HepG2 (cell line): ENCODE measurements at regions not wholly inside any gene's neighbourhood (a gene's known extent, or its start where the extent isn't known, plus 50 kb on each side); places are given as distances from the start of the nearest gene placed in this dataset.

Source experiments
- ATAC-seq: fragments of 200-7000 bp; cut with Tn5 transposase; 3 replicates; pipeline ENCODE4 v1.9.1; 2020; ENCODE audit warnings: mild to moderate bottlenecking, moderate library complexity
- BruUV-seq: library from RNA; stranded (reverse); fragments of 400-500 nt; replicated peaks from 2 replicates; lab custom pipeline; 2021; lab: Mats Ljungman, UMichigan
- CTCF ChIA-PET: fragments of 300-600 bp; formaldehyde crosslinking; extraction: SDS; loops from one replicate; lab custom pipeline; 2021; ENCODE audit warnings: low total read pairs, inconsistent platforms, low intra/inter-chr PET ratio; lab: Yijun Ruan, JAX
- POLR2A ChIA-PET: fragments of 350-600 bp; sonication (Branson Sonifier 250); formaldehyde crosslinking; loops from one replicate; lab custom pipeline; 2020; ENCODE audit warnings: antibody characterized with exemption, inconsistent platforms; lab: Yijun Ruan, JAX
- DNase-seq: peaks from one replicate; pipeline ENCODE4 v3.0.0-alpha.2; 2015; ENCODE audit warnings: low spot score
- FAIRE-seq: peaks from 3 replicates; lab custom pipeline; 2011; peaks lifted over from hg19 to GRCh38; lab: Jason Lieb, UNC
- H2AFZ ChIP-seq: one replicate; pipeline ENCODE4 v1.6.1; 2011; ENCODE audit warnings: low read length, inconsistent platforms
- H3K27ac ChIP-seq: fragments of 300-600 bp; 3 replicates; pipeline ENCODE4 v1.8.0; 2011; ENCODE audit warnings: mixed run types, mild to moderate bottlenecking, mixed read lengths, low read length, inconsistent platforms; ENCODE audit not compliant: insufficient read depth; ENCODE audit errors: extremely low read length
- H3K27me3 ChIP-seq, 2 experiments: fragments of 200-600 bp in 1 of 2; 2 replicates in 1 of 2; 3 replicates in 1 of 2; pipeline versions ENCODE4 v1.6.0 to v1.8.0; 2011; ENCODE audit warnings: low read length in 2 of 2, mild to moderate bottlenecking in 2 of 2, moderate library complexity in 2 of 2, inconsistent platforms in 1 of 2; ENCODE audit not compliant: insufficient read depth in 2 of 2, control insufficient read depth in 1 of 2
- H3K36me3 ChIP-seq, 2 experiments: fragments of 200-600 bp in 1 of 2; replicated peaks in 1 of 2; 2 replicates in 1 of 2; 3 replicates in 1 of 2; pipeline versions ENCODE4 v1.5.1 to v1.8.0; 2011; ENCODE audit warnings: low read length in 2 of 2, inconsistent platforms in 1 of 2; ENCODE audit not compliant: insufficient read depth in 2 of 2, control insufficient read depth in 1 of 2
- H3K4me1 ChIP-seq: 2 replicates; pipeline ENCODE4 v1.5.1; 2012; ENCODE audit warnings: low read length, inconsistent platforms; ENCODE audit not compliant: insufficient read depth
- H3K4me2 ChIP-seq: 2 replicates; pipeline ENCODE4 v1.6.0; 2011; ENCODE audit warnings: low read depth, low read length, inconsistent platforms
- H3K4me3 ChIP-seq, 3 experiments: fragments of 200-600 bp in 1 of 3; sonication (generic), shearing (Covaris generic) in 1 of 3; replicated peaks in 1 of 3; 2 replicates each; pipeline ENCODE4 v1.5.1; 2011 to 2016; ENCODE audit warnings: low read length in 3 of 3, inconsistent platforms in 2 of 3, low read depth in 2 of 3, mild to moderate bottlenecking in 2 of 3, control low read depth in 1 of 3, mixed read lengths in 1 of 3; ENCODE audit not compliant: insufficient read depth in 1 of 3
- H3K79me2 ChIP-seq: one replicate; pipeline ENCODE4 v1.6.1; 2011; ENCODE audit warnings: low read length, inconsistent platforms; ENCODE audit not compliant: insufficient read depth
- H3K9ac ChIP-seq: 2 replicates; pipeline ENCODE4 v1.6.0; 2011; ENCODE audit warnings: mild to moderate bottlenecking, low read depth, low read length, inconsistent platforms; ENCODE audit not compliant: insufficient read depth
- H3K9me3 ChIP-seq: 2 replicates; pipeline ENCODE4 v1.5.1; 2012; ENCODE audit warnings: mild to moderate bottlenecking, low read length
- H4K20me1 ChIP-seq: 2 replicates; pipeline ENCODE4 v1.6.0; 2011; ENCODE audit warnings: inconsistent platforms, mild to moderate bottlenecking, low read length, moderate library complexity; ENCODE audit not compliant: insufficient read depth
- CBX5 ChIP-seq: sonication (generic); formaldehyde crosslinking; IDR thresholded peaks from 2 replicates; pipeline ENCODE4 v1.4.0; 2020; ENCODE audit warnings: missing genetic modification reagents, borderline replicate concordance
- FOSL1 ChIP-seq: sonication (generic); formaldehyde crosslinking; IDR thresholded peaks from 2 replicates; pipeline ENCODE4 v1.9.0; 2021; ENCODE audit warnings: missing genetic modification reagents, borderline replicate concordance
- KDM1A ChIP-seq: IDR thresholded peaks from 2 replicates; pipeline ENCODE4 v1.6.1; 2016; ENCODE audit warnings: missing compliant biosample characterization
- MXI1 ChIP-seq: IDR thresholded peaks from 3 replicates; pipeline ENCODE4 v1.6.1; 2012; ENCODE audit warnings: low read depth, low read length, inconsistent platforms, borderline replicate concordance
- NR2F1 ChIP-seq, 2 experiments: fragments of 450-650 bp in 1 of 2; formaldehyde crosslinking in 1 of 2; IDR thresholded peaks; 2 replicates each; pipeline versions ENCODE4 v1.5.0 to v1.6.1; 2016 to 2020; ENCODE audit warnings: mild to moderate bottlenecking in 1 of 2, missing compliant biosample characterization in 1 of 2, missing genetic modification reagents in 1 of 2, moderate library complexity in 1 of 2
- NR2F6 ChIP-seq, 2 experiments: IDR thresholded peaks; 2 replicates each; pipeline ENCODE4 v1.6.1; 2016; ENCODE audit warnings: antibody characterized with exemption in 1 of 2, mild to moderate bottlenecking in 1 of 2
- RBFOX2 ChIP-seq: fragments of 200-400 bp; formaldehyde crosslinking; IDR thresholded peaks from 2 replicates; pipeline ENCODE4 v1.6.1; 2017; ENCODE audit warnings: low read depth, mild to moderate bottlenecking, low read length
- SP1 ChIP-seq, 2 experiments: fragments of 450-650 bp in 1 of 2; sonication (generic) in 1 of 2; formaldehyde crosslinking in 1 of 2; IDR thresholded peaks; 2 replicates each; pipeline versions ENCODE4 v1.4.0 to v1.6.1; 2016 to 2020; ENCODE audit warnings: missing genetic modification reagents in 1 of 2
- TGIF2 ChIP-seq: IDR thresholded peaks from 2 replicates; pipeline ENCODE4 v1.6.1; 2016; ENCODE audit warnings: control low read depth, missing compliant biosample characterization
- YEATS4 ChIP-seq: sonication (generic); formaldehyde crosslinking; IDR thresholded peaks from 2 replicates; pipeline ENCODE4 v1.4.0; 2020; ENCODE audit warnings: missing genetic modification reagents, borderline replicate concordance
- ZNF547 ChIP-seq: sonication (generic); formaldehyde crosslinking; IDR thresholded peaks from 2 replicates; pipeline ENCODE4 v1.5.1; 2020; ENCODE audit warnings: mild to moderate bottlenecking, missing genetic modification reagents
- ZNF549 ChIP-seq: sonication (generic); formaldehyde crosslinking; IDR thresholded peaks from 2 replicates; pipeline ENCODE4 v1.5.0; 2020; ENCODE audit warnings: missing genetic modification reagents
- ZSCAN21 ChIP-seq: sonication (generic); formaldehyde crosslinking; IDR thresholded peaks from 2 replicates; pipeline ENCODE4 v1.8.0; 2022; ENCODE audit warnings: mild to moderate bottlenecking, missing genetic modification reagents, moderate library complexity, borderline replicate concordance
- WGBS: methylation state at CpG from one replicate; pipeline ENCODE4 v1.1.6; 2017; ENCODE audit warnings: low lambda C conversion rate; 5-methylcytosine and 5-hydroxymethylcytosine counted together
- in situ Hi-C: cut with HindIII; loops from 2 replicates; pipeline ENCODE4 v1.10.0; 2017; ENCODE audit warnings: low pct_unique_long_range_greater_than_20kb; ENCODE audit not compliant: extremely low pct_ligation_motif_present
- intact Hi-C: fragments of 100-400 bp; cut with micrococcal nuclease; formaldehyde crosslinking; loops from one replicate; pipeline ENCODE4 v1.10.0; 2022; ENCODE audit not compliant: unreplicated experiment
- TF ChIP-seq, protein P1 (sequence below): sonication (generic); formaldehyde crosslinking; IDR thresholded peaks from 2 replicates; pipeline ENCODE4 v1.5.0; 2020; ENCODE audit warnings: mild to moderate bottlenecking, missing genetic modification reagents
- TF ChIP-seq, protein P2 (sequence below): IDR thresholded peaks from 2 replicates; pipeline ENCODE4 v1.6.1; 2016
- TF ChIP-seq, protein P3 (sequence below): sonication (generic); formaldehyde crosslinking; IDR thresholded peaks from 2 replicates; pipeline ENCODE4 v1.4.0; 2020; ENCODE audit warnings: missing genetic modification reagents, mild to moderate bottlenecking, borderline replicate concordance

DNA sequence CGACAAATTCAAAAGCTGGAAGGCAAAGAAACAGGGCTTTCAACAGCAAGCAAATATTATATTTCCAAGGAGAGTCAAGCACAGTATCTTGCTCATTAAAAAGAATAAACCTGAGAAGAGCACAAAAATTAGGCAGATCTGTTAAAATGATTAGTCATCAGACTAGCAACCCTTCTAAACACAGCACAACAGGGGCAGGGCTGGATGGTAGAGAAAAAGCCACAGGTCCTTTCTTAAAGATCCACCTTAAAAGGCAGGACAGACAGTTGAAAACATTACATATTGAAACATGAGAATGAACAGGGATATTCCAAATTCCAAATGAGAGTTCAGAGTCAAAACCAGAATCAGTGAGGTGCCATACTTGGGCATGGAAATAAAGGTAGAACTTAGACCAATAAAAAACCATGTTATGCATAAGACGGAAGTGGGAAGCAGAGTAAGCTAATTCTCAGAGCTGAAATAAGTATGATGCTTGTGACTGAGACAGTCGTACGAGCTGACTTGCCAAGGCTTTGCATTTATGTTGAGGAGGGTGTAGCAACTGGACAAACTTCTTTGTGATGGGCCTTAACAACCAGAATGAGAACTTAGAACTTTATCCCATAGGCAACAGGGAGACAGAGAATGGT, 126.9 kb upstream of the FAM9B start:
- Histone ChIP-seq H3K4me2 (no peak overlapping the region), H3K36me3 (no peaks in the 10 kb centered on the region), H2AFZ (no peak overlapping the region), H3K79me2 (no peaks in the 10 kb centered on the region), H3K4me3 (no peak overlapping the region), H4K20me1 (no peaks in the 10 kb centered on the region), H3K27me3 (no peaks in the 10 kb centered on the region), H3K27ac (no peak overlapping the region), H3K9ac (no peak overlapping the region), H3K9me3 (no peaks in the 10 kb centered on the region), H3K4me1 (no peaks in the 10 kb centered on the region)
- intact Hi-C loops = no loop called here
- 5% methylated on average over 4 of the region's 4 CpGs for WGBS
- no peak for ATAC-seq
- FAIRE-seq = no peak
- DNase-seq = no peak
- ChIA-PET POLR2A (no interaction called here), CTCF (no interaction called here)
- in situ Hi-C loops = no loop called here
- no TSS peak for BruUV-seq
- TF ChIP-seq SP1 (IDR thresholded peaks at IDR 0.05) (no peak), SP1 (CRISPR knock-in tag; IDR thresholded peaks at IDR 0.05) (no peak), NR2F6 (IDR thresholded peaks at IDR 0.05) (no peak), NR2F6 (CRISPR knock-in tag; IDR thresholded peaks at IDR 0.05) (no peak), KDM1A (no peak), ZNF549 (no peak), YEATS4 (CRISPR knock-in tag) (no peak), RBFOX2 (no peak), ZSCAN21 (CRISPR knock-in tag) (no peak), CBX5 (no peak), FOSL1 (CRISPR knock-in tag) (no peak), TGIF2 (no peak), NR2F1 (CRISPR knock-in tag; IDR thresholded peaks at IDR 0.05) (no peak), ZNF547 (no peak), MXI1 (no peak)
- TF ChIP-seq, protein P1, sequence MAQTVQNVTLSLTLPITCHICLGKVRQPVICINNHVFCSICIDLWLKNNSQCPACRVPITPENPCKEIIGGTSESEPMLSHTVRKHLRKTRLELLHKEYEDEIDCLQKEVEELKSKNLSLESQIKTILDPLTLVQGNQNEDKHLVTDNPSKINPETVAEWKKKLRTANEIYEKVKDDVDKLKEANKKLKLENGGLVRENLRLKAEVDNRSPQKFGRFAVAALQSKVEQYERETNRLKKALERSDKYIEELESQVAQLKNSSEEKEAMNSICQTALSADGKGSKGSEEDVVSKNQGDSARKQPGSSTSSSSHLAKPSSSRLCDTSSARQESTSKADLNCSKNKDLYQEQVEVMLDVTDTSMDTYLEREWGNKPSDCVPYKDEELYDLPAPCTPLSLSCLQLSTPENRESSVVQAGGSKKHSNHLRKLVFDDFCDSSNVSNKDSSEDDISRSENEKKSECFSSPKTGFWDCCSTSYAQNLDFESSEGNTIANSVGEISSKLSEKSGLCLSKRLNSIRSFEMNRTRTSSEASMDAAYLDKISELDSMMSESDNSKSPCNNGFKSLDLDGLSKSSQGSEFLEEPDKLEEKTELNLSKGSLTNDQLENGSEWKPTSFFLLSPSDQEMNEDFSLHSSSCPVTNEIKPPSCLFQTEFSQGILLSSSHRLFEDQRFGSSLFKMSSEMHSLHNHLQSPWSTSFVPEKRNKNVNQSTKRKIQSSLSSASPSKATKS = no peak
- TF ChIP-seq, protein P2, sequence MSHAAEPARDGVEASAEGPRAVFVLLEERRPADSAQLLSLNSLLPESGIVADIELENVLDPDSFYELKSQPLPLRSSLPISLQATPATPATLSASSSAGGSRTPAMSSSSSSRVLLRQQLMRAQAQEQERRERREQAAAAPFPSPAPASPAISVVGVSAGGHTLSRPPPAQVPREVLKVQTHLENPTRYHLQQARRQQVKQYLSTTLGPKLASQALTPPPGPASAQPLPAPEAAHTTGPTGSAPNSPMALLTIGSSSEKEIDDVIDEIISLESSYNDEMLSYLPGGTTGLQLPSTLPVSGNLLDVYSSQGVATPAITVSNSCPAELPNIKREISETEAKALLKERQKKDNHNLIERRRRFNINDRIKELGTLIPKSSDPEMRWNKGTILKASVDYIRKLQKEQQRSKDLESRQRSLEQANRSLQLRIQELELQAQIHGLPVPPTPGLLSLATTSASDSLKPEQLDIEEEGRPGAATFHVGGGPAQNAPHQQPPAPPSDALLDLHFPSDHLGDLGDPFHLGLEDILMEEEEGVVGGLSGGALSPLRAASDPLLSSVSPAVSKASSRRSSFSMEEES = no peak
- TF ChIP-seq, protein P3, sequence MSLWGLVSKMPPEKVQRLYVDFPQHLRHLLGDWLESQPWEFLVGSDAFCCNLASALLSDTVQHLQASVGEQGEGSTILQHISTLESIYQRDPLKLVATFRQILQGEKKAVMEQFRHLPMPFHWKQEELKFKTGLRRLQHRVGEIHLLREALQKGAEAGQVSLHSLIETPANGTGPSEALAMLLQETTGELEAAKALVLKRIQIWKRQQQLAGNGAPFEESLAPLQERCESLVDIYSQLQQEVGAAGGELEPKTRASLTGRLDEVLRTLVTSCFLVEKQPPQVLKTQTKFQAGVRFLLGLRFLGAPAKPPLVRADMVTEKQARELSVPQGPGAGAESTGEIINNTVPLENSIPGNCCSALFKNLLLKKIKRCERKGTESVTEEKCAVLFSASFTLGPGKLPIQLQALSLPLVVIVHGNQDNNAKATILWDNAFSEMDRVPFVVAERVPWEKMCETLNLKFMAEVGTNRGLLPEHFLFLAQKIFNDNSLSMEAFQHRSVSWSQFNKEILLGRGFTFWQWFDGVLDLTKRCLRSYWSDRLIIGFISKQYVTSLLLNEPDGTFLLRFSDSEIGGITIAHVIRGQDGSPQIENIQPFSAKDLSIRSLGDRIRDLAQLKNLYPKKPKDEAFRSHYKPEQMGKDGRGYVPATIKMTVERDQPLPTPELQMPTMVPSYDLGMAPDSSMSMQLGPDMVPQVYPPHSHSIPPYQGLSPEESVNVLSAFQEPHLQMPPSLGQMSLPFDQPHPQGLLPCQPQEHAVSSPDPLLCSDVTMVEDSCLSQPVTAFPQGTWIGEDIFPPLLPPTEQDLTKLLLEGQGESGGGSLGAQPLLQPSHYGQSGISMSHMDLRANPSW = no peak
